OCI-LY1 (cell line): ENCODE measurements at regions not wholly inside any gene's neighbourhood (a gene's known extent, or its start where the extent isn't known, plus 50 kb on each side); places are given as distances from the start of the nearest gene placed in this dataset.

Source experiments
- H2AFZ ChIP-seq: fragments of 200-600 bp; sonication (generic), shearing (Covaris generic); 2 replicates; pipeline ENCODE4 v1.6.0; 2014; ENCODE audit warnings: antibody characterized with exemption, mild to moderate bottlenecking, low read length
- H3F3A ChIP-seq: fragments of 200-600 bp; sonication (generic), shearing (Covaris generic); 2 replicates; pipeline ENCODE4 v1.6.0; 2014; ENCODE audit warnings: mild to moderate bottlenecking, antibody characterized with exemption, low read length, moderate library complexity; ENCODE audit not compliant: insufficient read depth
- H3K27ac ChIP-seq: fragments of 200-600 bp; sonication (generic); 2 replicates; pipeline ENCODE4 v1.5.1; 2014; ENCODE audit warnings: low read length, mixed run types, mild to moderate bottlenecking, low read depth; ENCODE audit not compliant: poor library complexity, severe bottlenecking
- H3K27me3 ChIP-seq: fragments of 200-600 bp; sonication (generic); 2 replicates; pipeline ENCODE4 v1.6.0; 2014; ENCODE audit warnings: antibody characterized with exemption, mild to moderate bottlenecking, low read length, moderate library complexity; ENCODE audit not compliant: insufficient read depth
- H3K36me3 ChIP-seq: fragments of 200-600 bp; sonication (generic); 2 replicates; pipeline ENCODE4 v1.6.1; 2014; ENCODE audit warnings: mild to moderate bottlenecking, antibody characterized with exemption, low read length, moderate library complexity, mixed read lengths; ENCODE audit not compliant: insufficient read depth
- H3K4me1 ChIP-seq: fragments of 200-600 bp; sonication (generic); 2 replicates; pipeline ENCODE4 v1.5.1; 2014; ENCODE audit warnings: mild to moderate bottlenecking, low read length, moderate library complexity; ENCODE audit not compliant: insufficient read depth, severe bottlenecking
- H3K4me2 ChIP-seq: fragments of 200-600 bp; sonication (generic), shearing (Covaris generic); 2 replicates; pipeline ENCODE4 v1.6.1; 2014; ENCODE audit warnings: low read length
- H3K4me3 ChIP-seq: fragments of 200-600 bp; sonication (generic); 2 replicates; pipeline ENCODE4 v1.5.1; 2014; ENCODE audit warnings: low read length, low read depth, mild to moderate bottlenecking, mixed read lengths; ENCODE audit not compliant: poor library complexity, severe bottlenecking
- H3K79me2 ChIP-seq: fragments of 200-600 bp; shearing (Covaris generic); 2 replicates; pipeline ENCODE4 v1.6.1; 2016; ENCODE audit warnings: mixed run types, low read length, mixed read lengths; ENCODE audit not compliant: insufficient read depth
- H3K9ac ChIP-seq: fragments of 200-600 bp; sonication (generic), shearing (Covaris generic); 2 replicates; pipeline ENCODE4 v1.6.1; 2014; ENCODE audit warnings: mild to moderate bottlenecking, low read length, mixed read lengths
- H3K9me2 ChIP-seq: fragments of 200-600 bp; sonication (generic), shearing (Covaris generic); 2 replicates; pipeline ENCODE4 v1.6.1; 2014; ENCODE audit warnings: low read depth, mild to moderate bottlenecking, low read length, mixed read lengths
- H3K9me3 ChIP-seq: fragments of 200-600 bp; shearing (Covaris generic); 2 replicates; pipeline ENCODE4 v1.6.1; 2014; ENCODE audit warnings: low read length, mixed read lengths
- H4K20me1 ChIP-seq: fragments of 200-600 bp; sonication (generic), shearing (Covaris generic); 2 replicates; pipeline ENCODE4 v1.6.0; 2016; ENCODE audit warnings: mild to moderate bottlenecking, low read length; ENCODE audit not compliant: insufficient read depth
- EZH2 ChIP-seq: fragments of 200-600 bp; sonication (generic), shearing (Covaris generic); IDR thresholded peaks from 2 replicates; pipeline ENCODE4 v1.8.0; 2017; ENCODE audit warnings: borderline replicate concordance, mixed run types, mild to moderate bottlenecking, antibody characterized with exemption, low read length, moderate library complexity, mixed read lengths
- TF ChIP-seq, protein P1 (sequence below): fragments of 200-600 bp; sonication (generic), shearing (Covaris generic); IDR thresholded peaks from 2 replicates; pipeline ENCODE4 v1.5.1; 2017; ENCODE audit warnings: mild to moderate bottlenecking, antibody characterized with exemption, low read length, moderate library complexity, mixed read lengths

- no peaks in the 10 kb centered on the region for H3K27me3 ChIP-seq
- H3F3A ChIP-seq, result no peaks in the 10 kb centered on the region
- no peak overlapping the region for H3K4me3 ChIP-seq
- H3K9me2 ChIP-seq, result no peaks in the 10 kb centered on the region
- H3K27ac ChIP-seq, result no peak overlapping the region
- H3K9ac ChIP-seq, result no peak overlapping the region
- H2AFZ ChIP-seq, result no peak overlapping the region
- H3K4me2 ChIP-seq, result no peak overlapping the region
- no peaks in the 10 kb centered on the region for H3K36me3 ChIP-seq
- H4K20me1 ChIP-seq, result no peaks in the 10 kb centered on the region
- TF ChIP-seq EZH2, result no peak
- TF ChIP-seq, protein P1, sequence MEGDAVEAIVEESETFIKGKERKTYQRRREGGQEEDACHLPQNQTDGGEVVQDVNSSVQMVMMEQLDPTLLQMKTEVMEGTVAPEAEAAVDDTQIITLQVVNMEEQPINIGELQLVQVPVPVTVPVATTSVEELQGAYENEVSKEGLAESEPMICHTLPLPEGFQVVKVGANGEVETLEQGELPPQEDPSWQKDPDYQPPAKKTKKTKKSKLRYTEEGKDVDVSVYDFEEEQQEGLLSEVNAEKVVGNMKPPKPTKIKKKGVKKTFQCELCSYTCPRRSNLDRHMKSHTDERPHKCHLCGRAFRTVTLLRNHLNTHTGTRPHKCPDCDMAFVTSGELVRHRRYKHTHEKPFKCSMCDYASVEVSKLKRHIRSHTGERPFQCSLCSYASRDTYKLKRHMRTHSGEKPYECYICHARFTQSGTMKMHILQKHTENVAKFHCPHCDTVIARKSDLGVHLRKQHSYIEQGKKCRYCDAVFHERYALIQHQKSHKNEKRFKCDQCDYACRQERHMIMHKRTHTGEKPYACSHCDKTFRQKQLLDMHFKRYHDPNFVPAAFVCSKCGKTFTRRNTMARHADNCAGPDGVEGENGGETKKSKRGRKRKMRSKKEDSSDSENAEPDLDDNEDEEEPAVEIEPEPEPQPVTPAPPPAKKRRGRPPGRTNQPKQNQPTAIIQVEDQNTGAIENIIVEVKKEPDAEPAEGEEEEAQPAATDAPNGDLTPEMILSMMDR, result no peak
- no peaks in the 10 kb centered on the region for H3K79me2 ChIP-seq
- H3K4me1 ChIP-seq, result no peaks in the 10 kb centered on the region
- H3K9me3 ChIP-seq, result no peaks in the 10 kb centered on the region
Observed at GRCh38 chr6:156406099-156406498, 371.1 kb upstream of the ARID1B start.

GRCh38 chr6:156402628-156403027 is 374.6 kb upstream of the ARID1B start:
- Histone ChIP-seq H3K79me2 (no peaks in the 10 kb centered on the region), H3K9me2 (no peaks in the 10 kb centered on the region), H3K4me1 (peaks cover 11% of the 10 kb centered on the region), H3K27me3 (no peaks in the 10 kb centered on the region), H2AFZ (no peak overlapping the region), H3K27ac (no peak overlapping the region), H3K4me2 (no peak overlapping the region), H3F3A (no peaks in the 10 kb centered on the region), H3K4me3 (no peak overlapping the region), H3K9me3 (no peaks in the 10 kb centered on the region), H4K20me1 (no peaks in the 10 kb centered on the region), H3K9ac (no peak overlapping the region), H3K36me3 (no peaks in the 10 kb centered on the region)
- TF ChIP-seq EZH2, result no peak
- TF ChIP-seq, protein P1, result no peak

- no peaks in the 10 kb centered on the region for H3K9me2 ChIP-seq
- H3K36me3 ChIP-seq, result no peaks in the 10 kb centered on the region
Observed at GRCh38 chr6:156402227-156402626, 375.0 kb upstream of the ARID1B start.

More at GRCh38 chr6:156402227-156402626, 375.0 kb upstream of the ARID1B start:
- H2AFZ ChIP-seq, result no peak overlapping the region
- H3K9ac ChIP-seq, result no peak overlapping the region
- no peak overlapping the region for H3K27ac ChIP-seq
- no peaks in the 10 kb centered on the region for H3F3A ChIP-seq
- H3K4me3 ChIP-seq, result no peak overlapping the region
- no peak for TF ChIP-seq EZH2
- TF ChIP-seq, protein P1, result no peak
- H3K27me3 ChIP-seq, result no peaks in the 10 kb centered on the region
- H3K4me1 ChIP-seq, result peaks cover 15% of the 10 kb centered on the region
- H4K20me1 ChIP-seq, result no peaks in the 10 kb centered on the region
- H3K79me2 ChIP-seq, result no peaks in the 10 kb centered on the region
- no peaks in the 10 kb centered on the region for H3K9me3 ChIP-seq
- no peak overlapping the region for H3K4me2 ChIP-seq
